Trophoblast cell (in vitro differentiated cells and primary cell): ENCODE measurements at regions not wholly inside any gene's neighbourhood (a gene's known extent, or its start where the extent isn't known, plus 50 kb on each side); places are given as distances from the start of the nearest gene placed in this dataset.

Source experiments
- DNase-seq, 2 donors: peaks; one replicate each; pipeline ENCODE4 v3.0.0-alpha.2; 2016
- H2AFZ ChIP-seq: 2 replicates; pipeline ENCODE4 v1.6.1; 2013; ENCODE audit warnings: low read length, moderate library complexity, mild to moderate bottlenecking; ENCODE audit not compliant: insufficient read depth, poor library complexity
- H2AK5ac ChIP-seq: 2 replicates; pipeline ENCODE4 v1.6.1; 2013; ENCODE audit warnings: mild to moderate bottlenecking, low read length
- H2BK120ac ChIP-seq: 2 replicates; pipeline ENCODE4 v1.6.1; 2013; ENCODE audit warnings: low read length, mild to moderate bottlenecking, moderate library complexity; ENCODE audit not compliant: insufficient read depth, poor library complexity
- H2BK12ac ChIP-seq: 2 replicates; pipeline ENCODE4 v1.6.1; 2013; ENCODE audit warnings: mild to moderate bottlenecking, low read length, moderate library complexity
- H2BK5ac ChIP-seq: 2 replicates; pipeline ENCODE4 v1.6.1; 2013; ENCODE audit warnings: low read length, low read depth, moderate library complexity, mild to moderate bottlenecking; ENCODE audit not compliant: poor library complexity
- H3K14ac ChIP-seq: 2 replicates; pipeline ENCODE4 v1.6.1; 2013; ENCODE audit warnings: mild to moderate bottlenecking, low read length
- H3K18ac ChIP-seq: 2 replicates; pipeline ENCODE4 v1.6.1; 2013; ENCODE audit warnings: mild to moderate bottlenecking, low read length
- H3K23ac ChIP-seq: 2 replicates; pipeline ENCODE4 v1.6.1; 2013; ENCODE audit warnings: low read length
- H3K27ac ChIP-seq: 2 replicates; pipeline ENCODE4 v1.5.1; 2013; ENCODE audit warnings: low read depth, mild to moderate bottlenecking, inconsistent platforms, low read length, moderate library complexity
- H3K27me3 ChIP-seq: 2 replicates; pipeline ENCODE4 v1.6.1; 2013; ENCODE audit warnings: inconsistent platforms, mild to moderate bottlenecking, low read length, moderate library complexity; ENCODE audit not compliant: insufficient read depth
- H3K36me3 ChIP-seq, 2 experiments: 1 replicate in 1 of 2; 2 replicates in 1 of 2; pipeline ENCODE4 v1.6.1; 2013; ENCODE audit warnings: low read length in 2 of 2, mild to moderate bottlenecking in 2 of 2, moderate library complexity in 1 of 2; ENCODE audit not compliant: insufficient read depth in 2 of 2, control insufficient read depth in 1 of 2
- H3K4ac ChIP-seq: 2 replicates; pipeline ENCODE4 v1.6.1; 2013; ENCODE audit warnings: low read depth, mild to moderate bottlenecking, low read length, moderate library complexity
- H3K4me1 ChIP-seq, 2 experiments: 1 replicate in 1 of 2; 2 replicates in 1 of 2; pipeline ENCODE4 v1.6.1; 2013; ENCODE audit warnings: low read length in 2 of 2, mild to moderate bottlenecking in 2 of 2, moderate library complexity in 1 of 2; ENCODE audit not compliant: insufficient read depth in 2 of 2, control insufficient read depth in 1 of 2
- H3K4me2 ChIP-seq: 2 replicates; pipeline ENCODE4 v1.6.1; 2013; ENCODE audit warnings: inconsistent platforms, mild to moderate bottlenecking, low read length, moderate library complexity
- H3K4me3 ChIP-seq: 2 replicates; pipeline ENCODE4 v1.5.1; 2013; ENCODE audit warnings: mild to moderate bottlenecking, low read depth, low read length, inconsistent platforms
- H3K79me1 ChIP-seq: one replicate; pipeline ENCODE4 v1.6.1; 2013; ENCODE audit warnings: low read length
- H3K79me2 ChIP-seq: 2 replicates; pipeline ENCODE4 v1.6.1; 2013; ENCODE audit warnings: low read length, mild to moderate bottlenecking; ENCODE audit not compliant: control insufficient read depth, insufficient read depth, poor library complexity
- H3K9ac ChIP-seq: 2 replicates; pipeline ENCODE4 v1.6.1; 2013; ENCODE audit warnings: mild to moderate bottlenecking, low read length
- H3K9me3 ChIP-seq: 2 replicates; pipeline ENCODE4 v1.6.1; 2013; ENCODE audit warnings: low read depth, mild to moderate bottlenecking, control low read depth, inconsistent platforms, low read length; ENCODE audit not compliant: insufficient read depth
- H4K12ac ChIP-seq: 2 replicates; pipeline ENCODE4 v1.6.1; 2013; ENCODE audit warnings: low read depth, mild to moderate bottlenecking, low read length, moderate library complexity
- H4K8ac ChIP-seq: 2 replicates; pipeline ENCODE4 v1.6.1; 2013; ENCODE audit warnings: low read depth, mild to moderate bottlenecking, low read length, moderate library complexity
- H4K91ac ChIP-seq: one replicate; pipeline ENCODE4 v1.6.1; 2013; ENCODE audit warnings: low read depth, mild to moderate bottlenecking, low read length, moderate library complexity
- WGBS: extraction: QIAGEN DNeasy Blood & Tissue Kit; methylation state at CpG from one replicate; pipeline ENCODE4 v1.1.7; 2013; ENCODE audit warnings: missing lambda C conversion rate; ENCODE audit not compliant: insufficient read length, insufficient coverage; ENCODE audit errors: extremely low coverage; 5-methylcytosine and 5-hydroxymethylcytosine counted together

DNA sequence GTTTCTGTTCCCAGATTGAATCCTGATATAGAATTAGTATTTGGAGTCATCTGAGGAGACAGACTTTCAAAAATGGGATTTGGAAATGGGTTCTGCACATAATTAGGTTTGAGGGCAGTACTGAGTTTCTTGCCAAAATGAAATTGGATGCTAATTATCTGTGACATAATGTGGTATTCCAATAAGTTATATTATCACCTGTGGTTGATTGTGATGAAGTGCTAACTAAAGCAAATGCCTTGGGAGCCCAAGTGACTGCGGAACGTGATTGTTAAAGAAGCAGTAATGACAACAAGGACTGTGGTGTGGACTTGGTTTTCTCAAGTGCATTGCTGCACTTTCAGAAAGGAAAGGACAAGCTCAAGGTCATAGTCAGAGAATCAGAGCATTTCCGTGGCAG, 337.0 kb downstream of the IPO8 start:
- no CpG with 5 or more reads among the region's 3 CpGs for WGBS
- no peak overlapping the region for H4K91ac ChIP-seq
- H3K79me2 ChIP-seq, result no peaks in the 10 kb centered on the region
- no peak overlapping the region for H2BK5ac ChIP-seq
- no peak overlapping the region for H3K23ac ChIP-seq
- no peaks in the 10 kb centered on the region for H3K4me1 ChIP-seq
- no peak overlapping the region for H4K8ac ChIP-seq
- no peaks in the 10 kb centered on the region for H3K27me3 ChIP-seq
- H2BK12ac ChIP-seq, result no peak overlapping the region
- no peak overlapping the region for H2BK120ac ChIP-seq
- no peaks in the 10 kb centered on the region for H3K79me1 ChIP-seq
- DNase-seq, result no peak
- no peaks in the 10 kb centered on the region for H3K36me3 ChIP-seq
- H3K18ac ChIP-seq, result no peak overlapping the region
- no peak overlapping the region for H2AK5ac ChIP-seq
- H3K27ac ChIP-seq, result no peak overlapping the region
- H3K4me3 ChIP-seq, result no peak overlapping the region
- no peak overlapping the region for H4K12ac ChIP-seq
- no peaks in the 10 kb centered on the region for H3K9me3 ChIP-seq
- H3K9ac ChIP-seq, result no peak overlapping the region
- no peak overlapping the region for H3K4ac ChIP-seq
- no peak overlapping the region for H2AFZ ChIP-seq
- H3K4me2 ChIP-seq, result no peak overlapping the region
- H3K14ac ChIP-seq, result no peak overlapping the region

DNA sequence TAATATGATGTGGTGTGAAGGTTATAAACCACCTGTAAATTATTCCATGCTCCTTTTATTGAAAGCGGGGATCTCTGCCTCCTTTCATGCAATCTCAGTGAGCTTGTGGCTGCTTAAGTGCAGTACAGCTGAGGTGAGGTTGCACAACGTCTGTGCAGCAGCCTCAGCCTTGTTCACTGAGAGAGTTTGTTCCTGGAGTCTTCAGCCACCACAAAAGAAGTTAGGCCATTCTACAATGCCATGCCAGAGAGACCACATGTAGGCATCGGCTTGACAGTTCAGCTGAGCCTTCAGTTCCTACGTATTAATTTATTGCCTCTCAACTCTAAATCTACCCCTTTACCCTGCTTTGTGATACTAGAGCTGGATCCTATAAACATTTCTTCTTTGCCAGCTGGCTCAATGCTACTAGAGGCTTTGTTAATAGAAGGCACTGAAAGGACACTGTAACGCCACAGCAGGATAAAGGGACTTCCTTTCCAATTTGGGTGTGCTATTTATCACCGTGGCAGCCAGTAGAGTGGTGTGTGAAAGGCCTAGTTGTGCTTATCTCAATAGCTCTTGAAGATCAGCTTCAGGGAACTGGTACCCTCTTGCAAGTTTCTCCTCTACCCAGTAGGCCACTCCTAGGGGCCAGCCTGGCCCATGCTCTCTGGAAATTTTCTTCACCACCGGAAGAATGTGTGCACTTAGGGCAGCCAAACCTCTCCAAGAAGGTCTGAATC, 337.7 kb downstream of the IPO8 start:
- no peak overlapping the region for H4K91ac ChIP-seq
- no peaks in the 10 kb centered on the region for H3K36me3 ChIP-seq
- H3K79me2 ChIP-seq, result no peaks in the 10 kb centered on the region
- H3K9ac ChIP-seq, result no peak overlapping the region
- H3K79me1 ChIP-seq, result no peaks in the 10 kb centered on the region
- H2BK120ac ChIP-seq, result no peak overlapping the region
- H3K27me3 ChIP-seq, result no peaks in the 10 kb centered on the region
- H3K27ac ChIP-seq, result no peak overlapping the region
- H3K4me3 ChIP-seq, result no peak overlapping the region
- no peak overlapping the region for H3K14ac ChIP-seq
- H3K18ac ChIP-seq, result no peak overlapping the region
- no CpG with 5 or more reads among the region's 7 CpGs for WGBS
- no peak overlapping the region for H3K23ac ChIP-seq
- no peak overlapping the region for H3K4ac ChIP-seq
- no peaks in the 10 kb centered on the region for H3K9me3 ChIP-seq
- H4K12ac ChIP-seq, result no peak overlapping the region
- no peak overlapping the region for H2AK5ac ChIP-seq
- H2BK12ac ChIP-seq, result no peak overlapping the region
- no peak overlapping the region for H4K8ac ChIP-seq
- no peak overlapping the region for H2AFZ ChIP-seq
- H3K4me2 ChIP-seq, result no peak overlapping the region
- DNase-seq, result no peak
- H3K4me1 ChIP-seq, result no peaks in the 10 kb centered on the region
- H2BK5ac ChIP-seq, result no peak overlapping the region

DNA sequence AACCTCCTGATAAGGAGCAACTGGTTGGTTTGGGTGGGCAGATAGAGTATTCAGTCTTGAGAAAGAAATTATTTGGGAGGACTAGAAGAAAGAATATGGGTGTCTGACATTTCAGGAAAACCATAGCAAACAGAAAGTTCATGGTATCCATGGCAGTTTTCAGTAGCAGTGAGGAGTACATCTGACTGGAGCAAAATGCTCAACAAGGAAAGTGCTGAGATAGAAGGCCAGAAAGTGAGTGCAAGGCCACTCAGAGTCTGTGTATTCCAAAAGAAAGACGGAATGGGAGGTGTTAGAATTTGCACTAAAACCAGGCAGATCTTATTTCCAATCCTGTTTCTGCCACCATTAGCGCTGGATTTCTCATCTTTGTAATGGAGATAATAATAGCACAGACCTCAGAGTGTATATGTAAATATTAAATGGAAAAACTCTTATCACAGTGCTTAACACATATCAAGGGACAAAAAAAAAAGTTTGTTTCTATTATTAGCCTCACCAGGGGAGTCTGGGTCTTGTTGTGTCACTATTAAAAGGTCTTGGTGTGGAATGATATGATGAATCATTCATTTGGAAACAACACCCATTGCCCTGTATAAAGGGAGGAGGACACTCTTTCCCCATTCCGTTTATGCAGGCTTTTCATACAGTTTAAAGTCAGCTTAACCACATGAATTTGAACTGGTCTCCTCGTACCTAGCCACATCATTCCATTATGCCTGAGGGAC, 349.8 kb downstream of the IPO8 start:
- no CpG with 5 or more reads among the region's 4 CpGs for WGBS
- no peak overlapping the region for H4K8ac ChIP-seq
- H2BK120ac ChIP-seq, result no peak overlapping the region
- H2BK5ac ChIP-seq, result no peak overlapping the region
- no peak overlapping the region for H4K12ac ChIP-seq
- no peaks in the 10 kb centered on the region for H3K9me3 ChIP-seq
- H3K14ac ChIP-seq, result no peak overlapping the region
- no peaks in the 10 kb centered on the region for H3K27me3 ChIP-seq
- no peak overlapping the region for H3K4me3 ChIP-seq
- H3K23ac ChIP-seq, result no peak overlapping the region
- H3K79me2 ChIP-seq, result no peaks in the 10 kb centered on the region
- H2BK12ac ChIP-seq, result no peak overlapping the region
- H2AK5ac ChIP-seq, result no peak overlapping the region
- no peak overlapping the region for H3K9ac ChIP-seq
- DNase-seq, result no peak
- no peak overlapping the region for H2AFZ ChIP-seq
- H3K36me3 ChIP-seq, result no peaks in the 10 kb centered on the region
- H4K91ac ChIP-seq, result no peak overlapping the region
- H3K4ac ChIP-seq, result no peak overlapping the region
- no peaks in the 10 kb centered on the region for H3K79me1 ChIP-seq
- H3K27ac ChIP-seq, result no peak overlapping the region
- H3K4me2 ChIP-seq, result no peak overlapping the region
- H3K18ac ChIP-seq, result no peak overlapping the region
- H3K4me1 ChIP-seq, result no peaks in the 10 kb centered on the region

DNA sequence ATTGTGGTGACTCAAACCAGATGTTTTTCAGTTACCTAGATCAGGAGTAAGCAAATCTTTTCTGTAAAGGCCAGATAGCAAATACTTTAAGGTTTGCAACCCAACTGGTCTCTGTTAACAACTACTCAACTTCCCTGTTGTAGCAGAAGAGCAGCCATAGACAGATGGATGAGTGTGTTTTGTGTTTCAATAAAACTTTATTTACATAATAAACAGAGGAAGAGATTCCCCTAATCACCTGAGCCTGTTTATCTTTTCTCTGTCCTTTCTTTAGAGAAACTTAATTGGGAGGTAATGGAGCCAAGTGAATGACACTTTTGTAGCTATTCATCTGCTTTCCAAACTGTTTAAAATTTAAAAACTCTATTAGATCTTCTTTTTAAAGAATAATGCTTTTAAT, 365.1 kb downstream of the IPO8 start:
- H3K27me3 ChIP-seq, result no peaks in the 10 kb centered on the region
- H3K79me2 ChIP-seq, result no peaks in the 10 kb centered on the region
- peaks cover 4% of the 10 kb centered on the region for H3K9me3 ChIP-seq
- DNase-seq, result no peak
- no peak overlapping the region for H3K4ac ChIP-seq
- no peak overlapping the region for H4K12ac ChIP-seq
- H3K9ac ChIP-seq, result no peak overlapping the region
- H2AK5ac ChIP-seq, result no peak overlapping the region
- H3K4me1 ChIP-seq, result no peaks in the 10 kb centered on the region
- H2BK12ac ChIP-seq, result no peak overlapping the region
- no peak overlapping the region for H3K23ac ChIP-seq
- no peak overlapping the region for H2BK5ac ChIP-seq
- H4K91ac ChIP-seq, result no peak overlapping the region
- no peak overlapping the region for H3K4me2 ChIP-seq
- no peak overlapping the region for H2BK120ac ChIP-seq
- no peak overlapping the region for H4K8ac ChIP-seq
- H3K14ac ChIP-seq, result no peak overlapping the region
- no peaks in the 10 kb centered on the region for H3K79me1 ChIP-seq
- no peaks in the 10 kb centered on the region for H3K36me3 ChIP-seq
- H3K27ac ChIP-seq, result no peak overlapping the region
- H2AFZ ChIP-seq, result no peak overlapping the region
- no peak overlapping the region for H3K18ac ChIP-seq
- H3K4me3 ChIP-seq, result no peak overlapping the region
